ENCODE measurements at regions not wholly inside any gene's neighbourhood (a gene's known extent, or its start where the extent isn't known, plus 50 kb on each side); places are given as distances from the start of the nearest gene placed in this dataset.

GRCh38 chr6:88262332-88262731 lies 96.2 kb upstream of the CNR1 start:
- Histone ChIP-seq H3K4me3 (no peak overlapping the region), H3K4me1 (no peaks in the 10 kb centered on the region), H3K9me3 (no peaks in the 10 kb centered on the region), H3K27me3 (no peaks in the 10 kb centered on the region), H3K27ac (no peak overlapping the region), H3K36me3 (no peaks in the 10 kb centered on the region)
- DNase-seq, result no peak
- WGBS, 2 donors, result 42 to 62% methylated on average over 6 of the region's 6 CpGs
- TF ChIP-seq CTCF (IDR thresholded peaks at IDR 0.05), result no peak
- TF ChIP-seq EP300 (IDR thresholded peaks at IDR 0.05), result no peak
- no peak for TF ChIP-seq POLR2A (IDR thresholded peaks at IDR 0.05)
- no peak for TF ChIP-seq POLR2AphosphoS5 (IDR thresholded peaks at IDR 0.05)
- ATAC-seq (ENCODE audit: low FRiP score in 2 of 2), result no peak

- Histone ChIP-seq H3K36me3 (no peaks in the 10 kb centered on the region), H3K4me3 (no peak overlapping the region), H3K4me1 (no peaks in the 10 kb centered on the region), H3K9me3 (peaks cover 0 to 8% (median 0%) of the 10 kb centered on the region in 4 donors), H3K27ac (no peak overlapping the region), H3K27me3 (no peaks in the 10 kb centered on the region)
- WGBS, 2 donors, result 73 to 77% methylated on average over 7 of the region's 7 CpGs
- no peak for DNase-seq
- ATAC-seq (ENCODE audit: low FRiP score in 2 of 2), result no peak
- TF ChIP-seq POLR2A (IDR thresholded peaks at IDR 0.05) (no peak), CTCF (IDR thresholded peaks at IDR 0.05) (no peak), EP300 (IDR thresholded peaks at IDR 0.05) (no peak), POLR2AphosphoS5 (IDR thresholded peaks at IDR 0.05) (no peak)
Measured at GRCh38 chr6:88251301-88251700, 85.2 kb upstream of the CNR1 start.

GRCh38 chr6:88248709-88249321 lies 82.7 kb upstream of the CNR1 start:
- no peak overlapping the region for H3K27ac ChIP-seq
- 80 to 85% methylated on average over 4 of the region's 4 CpGs for WGBS, 2 donors
- no peaks in the 10 kb centered on the region for H3K9me3 ChIP-seq
- DNase-seq, result no peak
- TF ChIP-seq EP300 (IDR thresholded peaks at IDR 0.05) (no peak), POLR2AphosphoS5 (IDR thresholded peaks at IDR 0.05) (no peak), CTCF (IDR thresholded peaks at IDR 0.05) (no peak), POLR2A (IDR thresholded peaks at IDR 0.05) (no peak)
- H3K27me3 ChIP-seq, result no peaks in the 10 kb centered on the region
- H3K4me1 ChIP-seq, result no peaks in the 10 kb centered on the region
- ATAC-seq (ENCODE audit: low FRiP score in 2 of 2), result no peak
- H3K36me3 ChIP-seq, result no peaks in the 10 kb centered on the region
- H3K4me3 ChIP-seq, result no peak overlapping the region

- Histone ChIP-seq H3K36me3 (no peaks in the 10 kb centered on the region), H3K9me3 (no peaks in the 10 kb centered on the region), H3K27ac (no peak overlapping the region), H3K4me3 (no peak overlapping the region), H3K4me1 (no peaks in the 10 kb centered on the region), H3K27me3 (no peaks in the 10 kb centered on the region)
- 64 to 72% methylated on average over 2 of the region's 2 CpGs for WGBS, 2 donors
- DNase-seq, result no peak
- no peak for ATAC-seq (ENCODE audit: low FRiP score in 2 of 2)
- TF ChIP-seq POLR2AphosphoS5 (IDR thresholded peaks at IDR 0.05) (no peak), EP300 (IDR thresholded peaks at IDR 0.05) (no peak), CTCF (IDR thresholded peaks at IDR 0.05) (no peak), POLR2A (IDR thresholded peaks at IDR 0.05) (no peak)
Measured at GRCh38 chr6:88246654-88247053, 80.5 kb upstream of the CNR1 start.

- Histone ChIP-seq H3K27ac (no peak overlapping the region), H3K36me3 (no peaks in the 10 kb centered on the region), H3K27me3 (no peaks in the 10 kb centered on the region), H3K4me3 (no peak overlapping the region), H3K4me1 (no peaks in the 10 kb centered on the region), H3K9me3 (no peaks in the 10 kb centered on the region)
- ATAC-seq (ENCODE audit: low FRiP score in 2 of 2) (no peak), DNase-seq (no peak)
- WGBS, 2 donors, result 69 to 72% methylated on average over 3 of the region's 3 CpGs
- TF ChIP-seq POLR2A (IDR thresholded peaks at IDR 0.05) (no peak), POLR2AphosphoS5 (IDR thresholded peaks at IDR 0.05) (no peak), CTCF (IDR thresholded peaks at IDR 0.05) (no peak), EP300 (IDR thresholded peaks at IDR 0.05) (no peak)
Measured at GRCh38 chr6:88244721-88245120, 78.6 kb upstream of the CNR1 start.

All from upper lobe of left lung (tissue), 6 donors.